ENCODE measurements at regions not wholly inside any gene's neighbourhood (a gene's known extent, or its start where the extent isn't known, plus 50 kb on each side); places are given as distances from the start of the nearest gene placed in this dataset.
A peak's percentile ranks its signal among the peaks of the same experiment; 100 is the strongest.

GRCh38 chr14:89564989-89565388 is 148.0 kb upstream of the FOXN3 start:
- no peak for TF ChIP-seq CTCF (IDR thresholded peaks at IDR 0.05; ENCODE audit: insufficient read depth, low read depth, low read length)
- DNase-seq (ENCODE audit: low read depth) = no peak
- no peak overlapping the region for H3K4me3 ChIP-seq (ENCODE audit: low read depth, low read length)

- H3K4me3 ChIP-seq (ENCODE audit: low read depth, low read length) = no peak overlapping the region
- TF ChIP-seq CTCF (IDR thresholded peaks at IDR 0.05; ENCODE audit: insufficient read depth, low read depth, low read length) = no peak
- DNase-seq (ENCODE audit: low read depth) = peak; percentile 19
Measured at GRCh38 chr14:89564286-89564957, 147.4 kb upstream of the FOXN3 start.

- DNase-seq (ENCODE audit: low read depth) = no peak
- no peak for TF ChIP-seq CTCF (IDR thresholded peaks at IDR 0.05; ENCODE audit: insufficient read depth, low read depth, low read length)
- no peak overlapping the region for H3K4me3 ChIP-seq (ENCODE audit: low read depth, low read length)
Measured at GRCh38 chr14:89563471-89563870, 146.4 kb upstream of the FOXN3 start.

- DNase-seq (ENCODE audit: low read depth) = no peak
- H3K4me3 ChIP-seq (ENCODE audit: low read depth, low read length) = no peak overlapping the region
- TF ChIP-seq CTCF (IDR thresholded peaks at IDR 0.05; ENCODE audit: insufficient read depth, low read depth, low read length) = no peak
Measured at GRCh38 chr14:89551955-89552354, 134.9 kb upstream of the FOXN3 start.

- no peak for TF ChIP-seq CTCF (IDR thresholded peaks at IDR 0.05; ENCODE audit: insufficient read depth, low read depth, low read length)
- DNase-seq (ENCODE audit: low read depth) = no peak
Measured at GRCh38 chr14:89551432-89551831, 134.4 kb upstream of the FOXN3 start.

GRCh38 chr14:89550821-89551220 is 133.8 kb upstream of the FOXN3 start:
- DNase-seq (ENCODE audit: low read depth) = no peak
- no peak for TF ChIP-seq CTCF (IDR thresholded peaks at IDR 0.05; ENCODE audit: insufficient read depth, low read depth, low read length)
- no peak overlapping the region for H3K4me3 ChIP-seq (ENCODE audit: low read depth, low read length)

More at GRCh38 chr14:89551432-89551831, 134.4 kb upstream of the FOXN3 start:
- H3K4me3 ChIP-seq (ENCODE audit: low read depth, low read length) = no peak overlapping the region

Measured in fibroblast of villous mesenchyme (primary cell).